ENCODE measurements at regions not wholly inside any gene's neighbourhood (a gene's known extent, or its start where the extent isn't known, plus 50 kb on each side); places are given as distances from the start of the nearest gene placed in this dataset.

DNA sequence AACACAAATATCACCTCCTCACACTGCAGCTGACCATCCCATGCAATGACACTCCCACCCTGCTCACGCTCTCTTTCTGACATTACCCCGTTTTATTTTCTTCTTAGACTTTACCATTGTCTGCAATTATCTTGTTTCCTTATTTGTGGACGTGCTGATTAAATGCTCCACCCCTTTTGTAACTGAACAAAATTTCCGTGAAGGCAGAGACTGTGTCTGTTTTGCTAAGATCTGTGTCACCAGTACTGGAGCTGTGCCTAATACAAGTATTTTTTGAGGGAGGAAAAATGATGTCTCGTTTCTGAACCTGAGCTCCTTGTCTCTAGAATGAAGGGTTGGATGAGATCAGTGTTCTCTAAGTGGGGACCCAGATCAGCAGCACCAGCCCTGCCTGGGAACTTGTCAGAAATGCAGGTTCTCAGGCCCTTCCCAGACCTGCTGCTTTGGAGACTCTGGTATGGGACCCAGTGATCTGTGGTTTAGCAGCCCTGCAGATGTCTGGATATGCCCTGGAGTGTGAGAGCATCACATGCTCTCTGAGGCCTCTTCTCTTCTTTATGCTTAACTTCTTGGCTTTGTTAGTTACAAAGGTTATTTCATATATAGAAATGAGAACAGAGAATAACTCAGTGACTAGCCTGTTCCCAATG is 181.7 kb upstream of the GAS1 start:
- TF ChIP-seq, protein P1, sequence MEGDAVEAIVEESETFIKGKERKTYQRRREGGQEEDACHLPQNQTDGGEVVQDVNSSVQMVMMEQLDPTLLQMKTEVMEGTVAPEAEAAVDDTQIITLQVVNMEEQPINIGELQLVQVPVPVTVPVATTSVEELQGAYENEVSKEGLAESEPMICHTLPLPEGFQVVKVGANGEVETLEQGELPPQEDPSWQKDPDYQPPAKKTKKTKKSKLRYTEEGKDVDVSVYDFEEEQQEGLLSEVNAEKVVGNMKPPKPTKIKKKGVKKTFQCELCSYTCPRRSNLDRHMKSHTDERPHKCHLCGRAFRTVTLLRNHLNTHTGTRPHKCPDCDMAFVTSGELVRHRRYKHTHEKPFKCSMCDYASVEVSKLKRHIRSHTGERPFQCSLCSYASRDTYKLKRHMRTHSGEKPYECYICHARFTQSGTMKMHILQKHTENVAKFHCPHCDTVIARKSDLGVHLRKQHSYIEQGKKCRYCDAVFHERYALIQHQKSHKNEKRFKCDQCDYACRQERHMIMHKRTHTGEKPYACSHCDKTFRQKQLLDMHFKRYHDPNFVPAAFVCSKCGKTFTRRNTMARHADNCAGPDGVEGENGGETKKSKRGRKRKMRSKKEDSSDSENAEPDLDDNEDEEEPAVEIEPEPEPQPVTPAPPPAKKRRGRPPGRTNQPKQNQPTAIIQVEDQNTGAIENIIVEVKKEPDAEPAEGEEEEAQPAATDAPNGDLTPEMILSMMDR (IDR thresholded peaks at IDR 0.05; ENCODE audit: low read length, missing control alignments): no peak
- no peak for DNase-seq (ENCODE audit: low read depth)
- H3K4me3 ChIP-seq (replicated peaks; ENCODE audit: low read depth, low read length): no peak overlapping the region

DNA sequence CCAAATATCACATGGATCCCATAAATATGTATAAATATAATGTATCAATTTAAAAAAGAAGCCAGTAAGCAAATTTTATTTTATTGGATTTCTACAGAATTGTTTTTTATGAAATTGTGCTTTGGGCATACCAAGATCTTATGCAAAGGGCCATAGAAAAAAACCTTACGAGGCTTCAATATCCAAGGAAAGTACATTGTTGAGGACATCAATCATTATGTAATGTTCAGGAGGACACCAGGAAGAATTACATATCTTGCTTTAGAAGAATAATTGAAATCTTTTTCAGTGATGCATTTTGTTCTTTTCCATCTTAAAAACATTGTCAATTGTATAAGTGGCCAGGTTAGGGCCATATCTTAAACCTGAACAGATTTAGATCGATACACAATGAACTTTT is 187.8 kb upstream of the GAS1 start:
- TF ChIP-seq, protein P1 (IDR thresholded peaks at IDR 0.05; ENCODE audit: low read length, missing control alignments): no peak
- H3K4me3 ChIP-seq (replicated peaks; ENCODE audit: low read depth, low read length): no peak overlapping the region
- DNase-seq (ENCODE audit: low read depth): no peak

DNA sequence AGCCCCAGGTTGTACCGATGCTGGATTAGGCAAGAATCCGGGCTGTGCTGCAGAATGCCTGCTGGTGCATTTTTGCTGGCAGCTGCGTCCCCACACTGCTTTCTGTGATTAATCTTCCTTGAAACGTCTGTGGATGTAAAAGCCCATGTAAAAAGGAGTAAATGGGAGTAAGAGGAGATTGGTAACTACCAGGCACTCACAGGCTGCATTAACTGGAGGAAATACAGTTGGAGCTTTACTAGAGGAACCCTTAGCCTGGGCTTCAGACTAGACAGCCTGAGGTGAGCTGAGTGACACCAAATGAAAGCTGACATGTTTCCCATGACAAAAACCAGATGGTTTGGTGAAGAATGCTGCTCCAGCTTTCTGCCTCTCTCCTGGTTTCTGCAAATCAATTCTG is 190.4 kb upstream of the GAS1 start:
- no peak overlapping the region for H3K4me3 ChIP-seq (replicated peaks; ENCODE audit: low read depth, low read length)
- TF ChIP-seq, protein P1 (IDR thresholded peaks at IDR 0.05; ENCODE audit: low read length, missing control alignments): no peak
- no peak for DNase-seq (ENCODE audit: low read depth)

DNA sequence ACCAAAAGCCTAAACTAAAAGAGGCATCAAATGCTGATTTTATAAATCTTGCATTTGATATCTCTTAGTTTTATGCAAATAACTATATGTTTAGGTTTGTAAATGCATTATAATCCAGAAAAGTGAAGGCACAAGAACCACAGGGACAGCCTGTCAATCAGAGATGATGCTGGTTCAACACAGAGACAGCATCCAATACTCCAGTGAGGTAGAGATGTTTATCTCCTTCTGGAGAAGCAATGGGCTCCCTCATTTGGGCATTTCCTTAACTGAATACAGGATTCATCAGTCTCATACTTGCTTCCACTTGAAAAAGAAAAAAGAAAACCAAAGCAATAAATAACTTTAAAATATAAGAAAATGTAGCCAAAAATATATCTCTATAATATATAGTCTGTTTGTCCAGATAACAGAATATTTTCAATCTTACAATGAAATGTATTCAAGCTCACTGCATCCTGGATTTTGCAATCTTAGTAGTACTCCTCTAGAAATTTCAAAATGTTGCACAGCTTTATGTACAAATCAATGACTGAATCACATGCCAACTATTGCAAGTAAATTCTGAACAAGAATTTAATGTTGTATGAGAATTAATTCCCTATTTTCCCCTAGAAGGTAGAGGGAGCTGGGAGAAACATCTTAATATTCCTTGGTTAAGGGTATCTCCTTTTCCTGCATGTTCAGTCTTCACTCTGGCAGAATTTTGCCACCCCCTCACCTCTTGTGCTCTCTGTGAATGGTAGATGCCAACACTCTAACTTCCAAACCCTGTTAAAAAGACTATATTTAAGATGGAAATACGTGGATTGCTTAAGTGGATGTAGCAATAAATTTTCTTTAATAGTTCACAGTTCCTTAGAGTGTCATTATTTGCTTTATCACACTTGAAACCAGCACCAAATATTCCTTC is 191.1 kb upstream of the GAS1 start:
- DNase-seq (ENCODE audit: low read depth): peak; percentile 27
- TF ChIP-seq, protein P1 (IDR thresholded peaks at IDR 0.05; ENCODE audit: low read length, missing control alignments): no peak
- H3K4me3 ChIP-seq (replicated peaks; ENCODE audit: low read depth, low read length): no peak overlapping the region

DNA sequence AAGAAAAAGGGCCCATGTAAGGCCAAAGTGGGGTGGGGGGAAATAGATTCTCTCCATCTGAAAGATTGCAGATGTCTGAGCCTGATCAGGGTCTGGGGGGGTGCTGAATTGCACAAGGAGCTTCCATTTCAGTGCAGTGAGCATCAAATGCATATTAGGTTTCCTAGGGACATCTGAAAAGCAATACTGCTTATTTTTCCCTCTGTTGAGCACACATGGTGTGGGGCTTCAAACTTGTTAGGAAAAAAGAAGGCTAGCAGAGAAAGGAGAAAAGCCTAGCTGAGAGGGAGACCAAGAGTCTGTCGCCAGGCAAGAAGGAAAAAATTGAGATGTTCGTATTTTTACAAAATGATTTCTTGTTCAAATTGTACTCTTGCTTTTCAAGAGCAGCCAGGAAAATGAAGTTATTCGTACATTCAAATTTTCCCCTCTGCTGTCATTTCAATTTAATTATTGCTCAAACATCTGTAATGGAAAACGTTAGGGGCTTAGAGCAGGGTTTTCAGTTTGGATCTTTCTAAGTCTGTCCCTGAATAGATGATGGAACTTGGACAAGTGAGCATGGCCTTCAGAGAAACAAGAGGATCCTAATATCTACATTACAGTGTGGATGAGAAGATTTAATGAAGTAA is 191.9 kb upstream of the GAS1 start:
- H3K4me3 ChIP-seq (replicated peaks; ENCODE audit: low read depth, low read length): no peak overlapping the region
- no peak for DNase-seq (ENCODE audit: low read depth)
- TF ChIP-seq, protein P1 (IDR thresholded peaks at IDR 0.05; ENCODE audit: low read length, missing control alignments): no peak

DNA sequence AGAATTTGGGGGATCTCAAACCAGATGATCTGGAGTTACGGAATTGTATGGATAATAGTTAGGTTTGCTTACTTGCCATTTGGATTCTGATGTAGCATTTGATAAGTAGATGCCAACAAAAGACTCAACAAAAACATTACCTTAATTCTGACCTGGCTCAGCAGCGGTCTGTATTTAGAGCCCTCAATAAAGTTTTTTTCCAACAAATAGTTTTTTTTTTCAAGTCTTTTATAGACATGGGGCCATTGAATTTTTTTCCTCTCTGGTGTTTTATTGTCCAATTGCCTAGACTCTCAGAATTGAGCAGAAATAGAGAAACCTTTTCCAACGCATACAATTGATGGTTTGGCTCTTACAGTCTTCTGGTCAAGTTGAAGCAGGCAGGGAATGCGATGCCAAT is 192.8 kb upstream of the GAS1 start:
- TF ChIP-seq, protein P1 (IDR thresholded peaks at IDR 0.05; ENCODE audit: low read length, missing control alignments): no peak
- DNase-seq (ENCODE audit: low read depth): no peak
- H3K4me3 ChIP-seq (replicated peaks; ENCODE audit: low read depth, low read length): no peak overlapping the region
